ENCODE measurements at regions not wholly inside any gene's neighbourhood (a gene's known extent, or its start where the extent isn't known, plus 50 kb on each side); places are given as distances from the start of the nearest gene placed in this dataset.

DNA sequence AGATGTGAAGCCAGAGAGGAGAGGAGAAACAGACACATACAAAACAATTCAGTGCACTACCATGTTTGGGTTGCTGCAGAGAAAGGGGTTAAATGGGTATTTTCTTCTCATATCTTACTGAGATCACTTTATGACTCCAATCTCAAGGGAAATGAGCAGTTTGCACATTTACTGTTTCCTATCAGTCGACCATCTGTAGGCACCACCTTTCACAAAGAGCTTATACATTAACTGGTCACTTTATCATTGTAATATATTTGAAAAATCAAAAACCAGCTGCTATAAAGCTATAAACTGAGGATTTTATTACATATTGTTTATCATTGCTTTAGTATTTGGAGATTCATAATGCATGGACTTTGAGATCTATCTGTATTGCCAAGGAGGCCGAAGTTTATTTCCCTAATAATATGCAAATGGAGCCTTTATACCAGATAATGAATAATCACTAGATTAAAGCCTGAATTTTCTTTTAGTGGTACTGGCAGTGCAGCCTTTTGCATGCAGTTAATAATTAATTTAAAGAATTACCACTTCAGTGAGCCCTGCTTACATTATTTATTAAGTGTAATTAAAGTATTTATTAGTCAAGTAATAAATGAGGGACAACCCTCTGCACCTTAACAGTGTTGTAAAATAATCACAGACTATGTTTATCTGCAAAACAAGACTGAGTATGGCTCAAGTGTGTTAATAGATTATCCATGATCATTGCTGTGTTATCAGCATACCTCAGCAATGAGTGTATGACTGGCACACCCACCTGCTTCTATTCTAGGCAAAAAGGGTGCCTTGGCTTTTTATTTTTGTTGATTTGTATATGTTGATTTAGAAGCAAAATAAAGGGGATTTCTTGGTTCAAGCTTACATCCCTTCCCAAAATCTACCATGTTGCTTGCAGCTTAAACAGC is 167.7 kb upstream of the SLC14A2 start:
- TF ChIP-seq, protein P1, sequence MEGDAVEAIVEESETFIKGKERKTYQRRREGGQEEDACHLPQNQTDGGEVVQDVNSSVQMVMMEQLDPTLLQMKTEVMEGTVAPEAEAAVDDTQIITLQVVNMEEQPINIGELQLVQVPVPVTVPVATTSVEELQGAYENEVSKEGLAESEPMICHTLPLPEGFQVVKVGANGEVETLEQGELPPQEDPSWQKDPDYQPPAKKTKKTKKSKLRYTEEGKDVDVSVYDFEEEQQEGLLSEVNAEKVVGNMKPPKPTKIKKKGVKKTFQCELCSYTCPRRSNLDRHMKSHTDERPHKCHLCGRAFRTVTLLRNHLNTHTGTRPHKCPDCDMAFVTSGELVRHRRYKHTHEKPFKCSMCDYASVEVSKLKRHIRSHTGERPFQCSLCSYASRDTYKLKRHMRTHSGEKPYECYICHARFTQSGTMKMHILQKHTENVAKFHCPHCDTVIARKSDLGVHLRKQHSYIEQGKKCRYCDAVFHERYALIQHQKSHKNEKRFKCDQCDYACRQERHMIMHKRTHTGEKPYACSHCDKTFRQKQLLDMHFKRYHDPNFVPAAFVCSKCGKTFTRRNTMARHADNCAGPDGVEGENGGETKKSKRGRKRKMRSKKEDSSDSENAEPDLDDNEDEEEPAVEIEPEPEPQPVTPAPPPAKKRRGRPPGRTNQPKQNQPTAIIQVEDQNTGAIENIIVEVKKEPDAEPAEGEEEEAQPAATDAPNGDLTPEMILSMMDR (conservative IDR thresholded peaks at IDR 0.05; ENCODE audit: low read depth, low read length): no peak
- TF ChIP-seq EZH2 (IDR thresholded peaks at IDR 0.05; ENCODE audit: low read length, unreplicated experiment): no peak

Measured in PC-3 (cell line).